Erythroblast (primary cell): ENCODE measurements at regions not wholly inside any gene's neighbourhood (a gene's known extent, or its start where the extent isn't known, plus 50 kb on each side); places are given as distances from the start of the nearest gene placed in this dataset.

Experiments used
- GATA1 ChIP-seq: IDR thresholded peaks from 2 replicates; pipeline ENCODE4 v1.6.1; 2011; ENCODE audit warnings: low read depth, mild to moderate bottlenecking, control low read depth, low read length, moderate library complexity
- POLR2A ChIP-seq: IDR thresholded peaks from 2 replicates; pipeline ENCODE4 v1.6.1; 2011; ENCODE audit warnings: mild to moderate bottlenecking, low read length

GRCh38 chr7:37571806-37572205, 111.8 kb upstream of the GPR141 start:
- TF ChIP-seq POLR2A: no peak
- no peak for TF ChIP-seq GATA1
